ENCODE measurements at regions not wholly inside any gene's neighbourhood (a gene's known extent, or its start where the extent isn't known, plus 50 kb on each side); places are given as distances from the start of the nearest gene placed in this dataset.

- H3K4me3 ChIP-seq (ENCODE audit: control insufficient read depth in 1 of 2, extremely low read depth in 1 of 2, low read length in 1 of 2) = no peak overlapping the region
- no peak overlapping the region for H3K27ac ChIP-seq (ENCODE audit: low read length)
- H3K4me1 ChIP-seq (ENCODE audit: control insufficient read depth in 1 of 2, extremely low read depth in 1 of 2, insufficient read depth in 2 of 2, low read length in 2 of 2) = no peaks in the 10 kb centered on the region
- Mint-ChIP-seq H3K27ac (no peak overlapping the region), H3K9me3 (peaks cover 7 to 14% (median 7%) of the 10 kb centered on the region in 3 donors), H3K27me3 (peaks cover 10 to 14% of the 10 kb centered on the region in 2 donors), H3K4me3 (no peak overlapping the region), H3K36me3 (no peaks in the 10 kb centered on the region), H3K4me1 (no peaks in the 10 kb centered on the region)
- WGBS (ENCODE audit: insufficient coverage) = no CpG with 5 or more reads among the region's 2 CpGs
- POLR2A ChIA-PET = interaction anchor here in 1 of 2 donors (0.6 kb wide), 2 partner anchors 1833 to 1910 kb away, joined by 3 to 4 read pairs; no protein-coding TSS in a partner anchor
- CTCF ChIA-PET = interaction anchor here in 1 of 2 donors (0.6 kb wide), 1 partner anchor 304 kb away, joined by 4 read pairs; no protein-coding TSS in a partner anchor
- no peaks in the 10 kb centered on the region for H3K36me3 ChIP-seq (ENCODE audit: control insufficient read depth in 2 of 2, extremely low read depth in 1 of 2, insufficient read depth in 1 of 2, low read length in 1 of 2)
- no peak for DNase-seq
- no peak for ATAC-seq (replicated peaks in 1 of 4)
- H3K27me3 ChIP-seq (replicated peaks in 1 of 2; ENCODE audit: control insufficient read depth in 2 of 2, extremely low read depth in 1 of 2, insufficient read depth in 2 of 2, low read length in 1 of 2) = peaks cover 0 to 8% of the 10 kb centered on the region in 2 experiments
- H3K9me3 ChIP-seq = no peaks in the 10 kb centered on the region
Measured at GRCh38 chr2:196499686-196500085, 139.8 kb upstream of the CCDC150 start.

GRCh38 chr2:196500686-196501431 lies 138.7 kb upstream of the CCDC150 start:
- Mint-ChIP-seq H3K4me3 (no peak overlapping the region), H3K36me3 (no peaks in the 10 kb centered on the region), H3K4me1 (no peaks in the 10 kb centered on the region), H3K27ac (no peak overlapping the region), H3K27me3 (peaks cover 13 to 19% of the 10 kb centered on the region in 2 donors), H3K9me3 (peaks cover 7 to 14% (median 7%) of the 10 kb centered on the region in 3 donors)
- H3K9me3 ChIP-seq = no peaks in the 10 kb centered on the region
- H3K27me3 ChIP-seq (replicated peaks in 1 of 2; ENCODE audit: control insufficient read depth in 2 of 2, extremely low read depth in 1 of 2, insufficient read depth in 2 of 2, low read length in 1 of 2) = peaks cover 0 to 6% of the 10 kb centered on the region in 2 experiments
- no peak overlapping the region for H3K4me3 ChIP-seq (ENCODE audit: control insufficient read depth in 1 of 2, extremely low read depth in 1 of 2, low read length in 1 of 2)
- H3K27ac ChIP-seq (ENCODE audit: low read length) = no peak overlapping the region
- ATAC-seq (replicated peaks in 1 of 4) = no peak
- POLR2A ChIA-PET = interaction anchor here in 1 of 2 donors (0.5 kb wide), 1 partner anchor 299 kb away, joined by 3 read pairs; no protein-coding TSS in a partner anchor
- H3K4me1 ChIP-seq (ENCODE audit: control insufficient read depth in 1 of 2, extremely low read depth in 1 of 2, insufficient read depth in 2 of 2, low read length in 2 of 2) = no peaks in the 10 kb centered on the region
- CTCF ChIA-PET = no interaction called here
- no CpG with 5 or more reads among the region's 4 CpGs for WGBS (ENCODE audit: insufficient coverage)
- DNase-seq = no peak
- no peaks in the 10 kb centered on the region for H3K36me3 ChIP-seq (ENCODE audit: control insufficient read depth in 2 of 2, extremely low read depth in 1 of 2, insufficient read depth in 1 of 2, low read length in 1 of 2)

- CTCF ChIA-PET = no interaction called here
- DNase-seq (no peak), ATAC-seq (replicated peaks in 1 of 4) (no peak)
- Mint-ChIP-seq H3K36me3 (no peaks in the 10 kb centered on the region), H3K4me3 (no peak overlapping the region), H3K9me3 (peaks cover 7 to 14% (median 7%) of the 10 kb centered on the region in 3 donors), H3K27me3 (peaks cover 15 to 19% of the 10 kb centered on the region in 2 donors), H3K27ac (no peak overlapping the region), H3K4me1 (no peaks in the 10 kb centered on the region)
- POLR2A ChIA-PET = no interaction called here
- no peaks in the 10 kb centered on the region for H3K9me3 ChIP-seq
- no CpG with 5 or more reads among the region's 2 CpGs for WGBS (ENCODE audit: insufficient coverage)
- no peak overlapping the region for H3K27ac ChIP-seq (ENCODE audit: low read length)
- no peak overlapping the region for H3K4me3 ChIP-seq (ENCODE audit: control insufficient read depth in 1 of 2, extremely low read depth in 1 of 2, low read length in 1 of 2)
- H3K4me1 ChIP-seq (ENCODE audit: control insufficient read depth in 1 of 2, extremely low read depth in 1 of 2, insufficient read depth in 2 of 2, low read length in 2 of 2) = no peaks in the 10 kb centered on the region
- H3K36me3 ChIP-seq (ENCODE audit: control insufficient read depth in 2 of 2, extremely low read depth in 1 of 2, insufficient read depth in 1 of 2, low read length in 1 of 2) = no peaks in the 10 kb centered on the region
- H3K27me3 ChIP-seq (replicated peaks in 1 of 2; ENCODE audit: control insufficient read depth in 2 of 2, extremely low read depth in 1 of 2, insufficient read depth in 2 of 2, low read length in 1 of 2) = peaks cover 0 to 6% of the 10 kb centered on the region in 2 experiments
Measured at GRCh38 chr2:196501836-196502235, 137.7 kb upstream of the CCDC150 start.

- no peaks in the 10 kb centered on the region for H3K36me3 ChIP-seq (ENCODE audit: control insufficient read depth in 2 of 2, extremely low read depth in 1 of 2, insufficient read depth in 1 of 2, low read length in 1 of 2)
- Mint-ChIP-seq H3K9me3 (peaks cover 7 to 14% (median 7%) of the 10 kb centered on the region in 3 donors), H3K36me3 (no peaks in the 10 kb centered on the region), H3K4me1 (no peaks in the 10 kb centered on the region), H3K4me3 (no peak overlapping the region), H3K27ac (no peak overlapping the region), H3K27me3 (peaks cover 15 to 19% of the 10 kb centered on the region in 2 donors)
- no peak overlapping the region for H3K4me3 ChIP-seq (ENCODE audit: control insufficient read depth in 1 of 2, extremely low read depth in 1 of 2, low read length in 1 of 2)
- no peaks in the 10 kb centered on the region for H3K9me3 ChIP-seq
- ATAC-seq (replicated peaks in 1 of 4) (no peak), DNase-seq (no peak)
- no peak overlapping the region for H3K27ac ChIP-seq (ENCODE audit: low read length)
- H3K27me3 ChIP-seq (replicated peaks in 1 of 2; ENCODE audit: control insufficient read depth in 2 of 2, extremely low read depth in 1 of 2, insufficient read depth in 2 of 2, low read length in 1 of 2) = peaks cover 0 to 6% of the 10 kb centered on the region in 2 experiments
- no peaks in the 10 kb centered on the region for H3K4me1 ChIP-seq (ENCODE audit: control insufficient read depth in 1 of 2, extremely low read depth in 1 of 2, insufficient read depth in 2 of 2, low read length in 2 of 2)
- WGBS (ENCODE audit: insufficient coverage) = 94% methylated on average over 2 of the region's 6 CpGs
- ChIA-PET CTCF (no interaction called here), POLR2A (no interaction called here)
Measured at GRCh38 chr2:196502386-196502785, 137.1 kb upstream of the CCDC150 start.

GRCh38 chr2:196503398-196503797 lies 136.1 kb upstream of the CCDC150 start:
- H3K27ac Mint-ChIP-seq = no peak overlapping the region
- H3K27ac ChIP-seq (ENCODE audit: low read length) = no peak overlapping the region
- no peaks in the 10 kb centered on the region for H3K36me3 Mint-ChIP-seq
- DNase-seq (no peak), ATAC-seq (replicated peaks in 1 of 4) (no peak)
- no peaks in the 10 kb centered on the region for H3K4me1 ChIP-seq (ENCODE audit: control insufficient read depth in 1 of 2, extremely low read depth in 1 of 2, insufficient read depth in 2 of 2, low read length in 2 of 2)
- H3K36me3 ChIP-seq (ENCODE audit: control insufficient read depth in 2 of 2, extremely low read depth in 1 of 2, insufficient read depth in 1 of 2, low read length in 1 of 2) = no peaks in the 10 kb centered on the region
- H3K4me1 Mint-ChIP-seq = no peaks in the 10 kb centered on the region
- ChIA-PET CTCF (no interaction called here), POLR2A (no interaction called here)
- H3K4me3 Mint-ChIP-seq = no peak overlapping the region
- no peak overlapping the region for H3K4me3 ChIP-seq (ENCODE audit: control insufficient read depth in 1 of 2, extremely low read depth in 1 of 2, low read length in 1 of 2)
- H3K9me3 Mint-ChIP-seq = peaks cover 5 to 13% (median 6%) of the 10 kb centered on the region in 3 donors
- WGBS (ENCODE audit: insufficient coverage) = 100% methylated on average over 1 of the region's 4 CpGs
- H3K27me3 ChIP-seq (replicated peaks in 1 of 2; ENCODE audit: control insufficient read depth in 2 of 2, extremely low read depth in 1 of 2, insufficient read depth in 2 of 2, low read length in 1 of 2) = peaks cover 0 to 6% of the 10 kb centered on the region in 2 experiments
- H3K9me3 ChIP-seq = no peaks in the 10 kb centered on the region
- H3K27me3 Mint-ChIP-seq = peaks cover 19 to 24% of the 10 kb centered on the region in 2 donors

GRCh38 chr2:196504788-196505187 lies 134.7 kb upstream of the CCDC150 start:
- Histone ChIP-seq H3K4me3 (ENCODE audit: control insufficient read depth in 1 of 2, extremely low read depth in 1 of 2, low read length in 1 of 2) (no peak overlapping the region), H3K4me1 (ENCODE audit: control insufficient read depth in 1 of 2, extremely low read depth in 1 of 2, insufficient read depth in 2 of 2, low read length in 2 of 2) (no peaks in the 10 kb centered on the region), H3K9me3 (no peaks in the 10 kb centered on the region), H3K27ac (ENCODE audit: low read length) (no peak overlapping the region), H3K27me3 (replicated peaks in 1 of 2; ENCODE audit: control insufficient read depth in 2 of 2, extremely low read depth in 1 of 2, insufficient read depth in 2 of 2, low read length in 1 of 2) (peaks cover 0 to 6% of the 10 kb centered on the region in 2 experiments), H3K36me3 (ENCODE audit: control insufficient read depth in 2 of 2, extremely low read depth in 1 of 2, insufficient read depth in 1 of 2, low read length in 1 of 2) (no peaks in the 10 kb centered on the region)
- ChIA-PET POLR2A (no interaction called here), CTCF (no interaction called here)
- Mint-ChIP-seq H3K4me3 (no peak overlapping the region), H3K4me1 (no peaks in the 10 kb centered on the region), H3K36me3 (no peaks in the 10 kb centered on the region), H3K27ac (no peak overlapping the region), H3K9me3 (peaks cover 0 to 4% (median under 1%) of the 10 kb centered on the region in 3 donors), H3K27me3 (peaks cover 19 to 28% of the 10 kb centered on the region in 2 donors)
- ATAC-seq (replicated peaks in 1 of 4) (no peak), DNase-seq (no peak)
